Endothelial cell of umbilical vein (primary cell): ENCODE measurements at regions not wholly inside any gene's neighbourhood (a gene's known extent, or its start where the extent isn't known, plus 50 kb on each side); places are given as distances from the start of the nearest gene placed in this dataset.

ENCODE experiments used
- BruUV-seq: library from RNA; stranded (reverse); fragments of 400-500 nt; replicated peaks from 2 replicates; lab custom pipeline; 2021; lab: Mats Ljungman, UMichigan
- CTCF ChIA-PET: fragments of 300-600, 350-600 bp; sonication (Branson Sonifier 250); formaldehyde crosslinking; loops from one replicate; lab custom pipeline; 2021; ENCODE audit warnings: antibody characterized with exemption, inconsistent platforms; lab: Charles Lee
- POLR2A ChIA-PET: fragments of 300-600, 350-600 bp; sonication (Branson Sonifier 250); formaldehyde crosslinking; loops from one replicate; lab custom pipeline; 2021; ENCODE audit warnings: antibody characterized with exemption, inconsistent platforms; lab: Charles Lee
- DNase-seq: peaks from one replicate; pipeline ENCODE4 v3.0.0-alpha.2; 2011; ENCODE audit warnings: low read depth, low spot score
- FAIRE-seq: peaks from 2 replicates; lab custom pipeline; 2011; peaks lifted over from hg19 to GRCh38; lab: Jason Lieb, UNC
- H2AFZ ChIP-seq: 2 replicates; pipeline ENCODE4 v1.6.0; 2012; ENCODE audit warnings: low read depth, low read length, control low read depth, inconsistent platforms
- H3K27ac ChIP-seq: 2 replicates; pipeline ENCODE4 v1.5.1; 2011; ENCODE audit warnings: low read depth, mild to moderate bottlenecking, control low read depth, low read length, moderate library complexity; ENCODE audit not compliant: insufficient read depth
- H3K27me3 ChIP-seq, 2 experiments: 2 replicates each; pipeline versions ENCODE4 v1.6.0 to v1.6.1; 2011; ENCODE audit warnings: low read length in 2 of 2, mixed read lengths in 1 of 2; ENCODE audit not compliant: control insufficient read depth in 2 of 2, insufficient read depth in 2 of 2
- H3K36me3 ChIP-seq, 2 experiments: 2 replicates in 1 of 2; 3 replicates in 1 of 2; pipeline ENCODE4 v1.5.1; 2011; ENCODE audit warnings: low read length in 2 of 2, mild to moderate bottlenecking in 1 of 2, moderate library complexity in 1 of 2; ENCODE audit not compliant: control insufficient read depth in 2 of 2, insufficient read depth in 2 of 2; ENCODE audit errors: extremely low read depth in 1 of 2
- H3K4me1 ChIP-seq: 3 replicates; pipeline ENCODE4 v1.5.1; 2011; ENCODE audit warnings: mild to moderate bottlenecking, low read length; ENCODE audit not compliant: control insufficient read depth, insufficient read depth; ENCODE audit errors: extremely low read depth
- H3K4me2 ChIP-seq: 2 replicates; pipeline ENCODE4 v1.6.1; 2011; ENCODE audit warnings: low read length, control low read depth, mixed read lengths; ENCODE audit not compliant: insufficient read depth
- H3K4me3 ChIP-seq, 3 experiments: fragments of 200-600 bp in 1 of 3; sonication (generic), shearing (Covaris generic) in 1 of 3; replicated peaks in 1 of 3; 2 replicates each; pipeline ENCODE4 v1.5.1; 2011 to 2016; ENCODE audit warnings: control low read depth in 3 of 3, low read length in 3 of 3, mild to moderate bottlenecking in 2 of 3, inconsistent platforms in 1 of 3, low read depth in 1 of 3, moderate library complexity in 1 of 3; ENCODE audit not compliant: insufficient read depth in 1 of 3
- H3K79me2 ChIP-seq: 2 replicates; pipeline ENCODE4 v1.6.0; 2012; ENCODE audit warnings: low read length, inconsistent platforms; ENCODE audit not compliant: control insufficient read depth, insufficient read depth
- H3K9ac ChIP-seq: replicated peaks from 2 replicates; pipeline ENCODE3; 2011; ENCODE audit warnings: low read length, control low read depth; ENCODE audit not compliant: insufficient read depth; ENCODE audit errors: extremely low read depth
- H3K9me1 ChIP-seq: replicated peaks from 3 replicates; pipeline ENCODE4 v1.6.0; 2011; ENCODE audit warnings: mild to moderate bottlenecking, low read length; ENCODE audit not compliant: control insufficient read depth, insufficient read depth; ENCODE audit errors: extremely low read depth
- H3K9me3 ChIP-seq: replicated peaks from 2 replicates; pipeline ENCODE4 v1.5.1; 2012; ENCODE audit warnings: low read length, inconsistent platforms; ENCODE audit not compliant: control insufficient read depth, insufficient read depth
- H4K20me1 ChIP-seq: replicated peaks from 2 replicates; pipeline ENCODE3; 2011; ENCODE audit warnings: mild to moderate bottlenecking, low read length; ENCODE audit not compliant: control insufficient read depth, insufficient read depth; ENCODE audit errors: extremely low read depth
- EZH2 ChIP-seq: IDR thresholded peaks from 2 replicates; pipeline ENCODE4 v1.6.1; 2012; ENCODE audit warnings: borderline replicate concordance, low read depth, mild to moderate bottlenecking, moderate library complexity, low read length, inconsistent platforms; ENCODE audit not compliant: severe bottlenecking
- FOS ChIP-seq: IDR thresholded peaks from 2 replicates; pipeline ENCODE4 v1.6.1; 2011; ENCODE audit warnings: mild to moderate bottlenecking, low read length, moderate library complexity, borderline replicate concordance; ENCODE audit not compliant: insufficient read depth
- GATA2 ChIP-seq: IDR thresholded peaks from 2 replicates; pipeline ENCODE4 v1.7.0; 2011; ENCODE audit warnings: low read depth, mild to moderate bottlenecking, moderate library complexity, mixed read lengths, low read length; ENCODE audit not compliant: insufficient read length, insufficient read depth
- JUN ChIP-seq: IDR thresholded peaks from 2 replicates; pipeline ENCODE4 v1.6.1; 2011; ENCODE audit warnings: borderline replicate concordance, low read depth; ENCODE audit not compliant: insufficient read length, insufficient read depth
- MYC ChIP-seq: IDR thresholded peaks from one replicate; pipeline ENCODE4 v1.6.1; 2011; ENCODE audit warnings: mild to moderate bottlenecking, low read depth, low read length
- POLR2A ChIP-seq: IDR thresholded peaks from 2 replicates; pipeline ENCODE4 v1.6.1; 2012; ENCODE audit warnings: low read depth, mild to moderate bottlenecking, control low read depth, low read length
- POLR2AphosphoS5 ChIP-seq: IDR thresholded peaks from 2 replicates; pipeline ENCODE4 v1.6.1; 2012; ENCODE audit warnings: low read depth, mild to moderate bottlenecking, control low read depth, low read length, moderate library complexity; ENCODE audit not compliant: insufficient read depth
- dilution Hi-C: fragments of 300-500 bp; cut with MboI; formaldehyde crosslinking; loops from one replicate; pipeline ENCODE4 v1.15.0; 2019; ENCODE audit warnings: low sequenced_read_pairs; ENCODE audit not compliant: extremely low pct_ligation_motif_present
- intact Hi-C: fragments of 100-400 bp; cut with micrococcal nuclease; formaldehyde crosslinking; loops from one replicate; pipeline ENCODE4 v1.10.0; 2022
- TF ChIP-seq, protein P1 (sequence below): IDR thresholded peaks from 2 replicates; pipeline ENCODE4 v1.6.1; 2011; ENCODE audit not compliant: insufficient read depth, insufficient read length
- TF ChIP-seq, protein P2 (sequence below), 2 donors: IDR thresholded peaks; 1 replicate in 1 of 2; 2 replicates in 1 of 2; pipeline ENCODE4 v1.5.1; 2011; ENCODE audit warnings: low read length in 2 of 2, mild to moderate bottlenecking in 2 of 2, moderate library complexity in 2 of 2, control low read depth in 1 of 2, inconsistent platforms in 1 of 2, low read depth in 1 of 2; ENCODE audit not compliant: insufficient read depth in 1 of 2; ENCODE audit errors: extremely low read depth in 1 of 2

DNA sequence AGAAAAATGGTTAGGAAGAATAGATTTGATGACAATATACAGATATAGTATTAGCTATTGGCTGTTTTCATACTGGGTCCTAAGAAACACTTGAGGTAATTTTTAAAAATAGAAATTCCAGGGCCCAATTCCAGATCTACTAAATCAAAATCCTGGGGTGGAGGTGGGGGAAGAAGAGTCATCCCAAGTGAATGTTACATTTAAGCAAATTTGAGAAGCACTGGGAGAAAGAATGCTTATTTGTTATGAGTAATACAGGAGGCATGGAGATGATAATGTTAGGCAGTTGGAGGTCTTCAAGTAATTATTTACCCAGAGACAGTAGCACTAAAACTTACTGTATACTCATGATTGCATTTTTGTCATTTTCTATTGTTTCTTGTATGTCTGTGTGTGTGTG lies 93.0 kb upstream of the DAB2 start:
- no TSS peak for BruUV-seq
- no peaks in the 10 kb centered on the region for H3K79me2 ChIP-seq
- POLR2A ChIA-PET = interaction anchor here (1.4 to 2.5 kb wide), 3 partner anchors 15 to 94 kb away, joined by 4 to 21 read pairs (median 5); partner anchors contain the start of gene DAB2
- no peak overlapping the region for H2AFZ ChIP-seq
- no peak for FAIRE-seq
- peak; percentile 81 for TF ChIP-seq JUN
- TF ChIP-seq GATA2 = peak; percentile 74
- TF ChIP-seq FOS = peak; percentile 79
- no peak for TF ChIP-seq EZH2
- peak; percentile 48 for TF ChIP-seq POLR2AphosphoS5
- TF ChIP-seq, protein P1, sequence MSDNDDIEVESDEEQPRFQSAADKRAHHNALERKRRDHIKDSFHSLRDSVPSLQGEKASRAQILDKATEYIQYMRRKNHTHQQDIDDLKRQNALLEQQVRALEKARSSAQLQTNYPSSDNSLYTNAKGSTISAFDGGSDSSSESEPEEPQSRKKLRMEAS = no peak
- H3K9me3 ChIP-seq = no peaks in the 10 kb centered on the region
- H4K20me1 ChIP-seq = no peaks in the 10 kb centered on the region
- CTCF ChIA-PET = interaction anchor here (1.0 to 4.9 kb wide), 7 partner anchors 9 to 142 kb away, joined by 4 to 41 read pairs (median 22); partner anchors contain the start of gene DAB2
- peaks cover 56% of the 10 kb centered on the region for H3K4me1 ChIP-seq
- peak; percentile 67 for DNase-seq
- no peak overlapping the region for H3K4me3 ChIP-seq
- no peaks in the 10 kb centered on the region for H3K9me1 ChIP-seq
- peak overlapping the region; percentile 32 for H3K9ac ChIP-seq
- no peaks in the 10 kb centered on the region for H3K36me3 ChIP-seq
- H3K27ac ChIP-seq = peak overlapping the region; percentile 54
- dilution Hi-C loops = no loop called here
- no peaks in the 10 kb centered on the region for H3K27me3 ChIP-seq
- H3K4me2 ChIP-seq = peak overlapping the region; percentile 13
- intact Hi-C loops = no loop called here

DNA sequence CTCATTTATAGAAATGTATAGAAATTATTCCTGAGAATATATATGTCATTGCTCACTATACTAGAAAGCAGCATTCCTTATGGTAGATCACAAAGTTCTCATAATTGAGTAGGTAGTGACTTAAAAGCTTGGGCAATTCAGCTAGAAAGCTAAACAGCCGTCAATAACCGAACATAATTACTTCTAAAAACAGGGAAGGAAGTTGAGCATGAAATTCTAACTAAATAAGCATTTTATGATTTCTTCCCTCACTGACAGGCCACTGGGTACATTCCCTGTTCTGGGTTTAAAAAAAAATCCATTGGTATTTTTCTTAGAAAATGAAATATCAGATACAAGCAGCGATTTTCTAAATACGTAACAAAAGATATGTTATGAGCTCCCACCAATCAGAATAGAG lies 91.1 kb upstream of the DAB2 start:
- Histone ChIP-seq H4K20me1 (no peaks in the 10 kb centered on the region), H3K9me3 (no peaks in the 10 kb centered on the region), H3K4me3 (no peak overlapping the region), H3K27me3 (no peaks in the 10 kb centered on the region), H3K36me3 (no peaks in the 10 kb centered on the region), H3K4me1 (peaks cover 61% of the 10 kb centered on the region), H3K9ac (no peak overlapping the region), H3K4me2 (no peak overlapping the region), H3K79me2 (no peaks in the 10 kb centered on the region), H3K27ac (no peak overlapping the region), H2AFZ (no peak overlapping the region), H3K9me1 (no peaks in the 10 kb centered on the region)
- CTCF ChIA-PET = interaction anchor here (4.0 to 4.9 kb wide), 3 partner anchors 14 to 91 kb away, joined by 23 to 41 read pairs (median 26); partner anchors contain the start of gene DAB2
- dilution Hi-C loops (no loop called here), intact Hi-C loops (no loop called here)
- DNase-seq = no peak
- no TSS peak for BruUV-seq
- no peak for FAIRE-seq
- POLR2A ChIA-PET = interaction anchor here (2.4 kb wide), 1 partner anchor 92 kb away, joined by 5 read pairs; no protein-coding TSS in a partner anchor
- TF ChIP-seq POLR2AphosphoS5 (no peak), GATA2 (no peak), POLR2A (no peak), EZH2 (no peak), FOS (no peak), MYC (no peak), JUN (no peak)
- TF ChIP-seq, protein P1 = no peak
- TF ChIP-seq, protein P2, sequence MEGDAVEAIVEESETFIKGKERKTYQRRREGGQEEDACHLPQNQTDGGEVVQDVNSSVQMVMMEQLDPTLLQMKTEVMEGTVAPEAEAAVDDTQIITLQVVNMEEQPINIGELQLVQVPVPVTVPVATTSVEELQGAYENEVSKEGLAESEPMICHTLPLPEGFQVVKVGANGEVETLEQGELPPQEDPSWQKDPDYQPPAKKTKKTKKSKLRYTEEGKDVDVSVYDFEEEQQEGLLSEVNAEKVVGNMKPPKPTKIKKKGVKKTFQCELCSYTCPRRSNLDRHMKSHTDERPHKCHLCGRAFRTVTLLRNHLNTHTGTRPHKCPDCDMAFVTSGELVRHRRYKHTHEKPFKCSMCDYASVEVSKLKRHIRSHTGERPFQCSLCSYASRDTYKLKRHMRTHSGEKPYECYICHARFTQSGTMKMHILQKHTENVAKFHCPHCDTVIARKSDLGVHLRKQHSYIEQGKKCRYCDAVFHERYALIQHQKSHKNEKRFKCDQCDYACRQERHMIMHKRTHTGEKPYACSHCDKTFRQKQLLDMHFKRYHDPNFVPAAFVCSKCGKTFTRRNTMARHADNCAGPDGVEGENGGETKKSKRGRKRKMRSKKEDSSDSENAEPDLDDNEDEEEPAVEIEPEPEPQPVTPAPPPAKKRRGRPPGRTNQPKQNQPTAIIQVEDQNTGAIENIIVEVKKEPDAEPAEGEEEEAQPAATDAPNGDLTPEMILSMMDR (IDR thresholded peaks at IDR 0.05; ENCODE audit: extremely low read depth in 1 of 2, insufficient read depth in 1 of 2, low read depth in 1 of 2, low read length in 2 of 2) = no peak
